IMR-90 (cell line): ENCODE measurements at regions not wholly inside any gene's neighbourhood (a gene's known extent, or its start where the extent isn't known, plus 50 kb on each side); places are given as distances from the start of the nearest gene placed in this dataset.

Experiments
- ATAC-seq: fragments of 200-7000 bp; cut with Tn5 transposase; 2 replicates; pipeline ENCODE4 v1.9.1; 2020; ENCODE audit warnings: low read depth, mild to moderate bottlenecking, moderate library complexity
- BruUV-seq: library from RNA; stranded (reverse); fragments of 400-500 nt; replicated peaks from 2 replicates; lab custom pipeline; 2021; lab: Mats Ljungman, UMichigan
- CTCF ChIA-PET: fragments of 300-600 bp; formaldehyde crosslinking; extraction: SDS; loops from one replicate; lab custom pipeline; 2021; ENCODE audit warnings: antibody characterized with exemption; lab: Yijun Ruan, JAX
- POLR2A ChIA-PET: fragments of 300-600 bp; sonication (Branson Sonifier 250); formaldehyde crosslinking; loops from one replicate; lab custom pipeline; 2022; ENCODE audit warnings: antibody characterized with exemption; ENCODE audit not compliant: unreplicated experiment; lab: Charles Lee
- DNase-seq: peaks from one replicate; pipeline ENCODE4 v3.0.0; 2013
- H2AFZ ChIP-seq: replicated peaks from 2 replicates; pipeline ENCODE3; 2013; ENCODE audit warnings: low read length, mild to moderate bottlenecking; ENCODE audit not compliant: poor library complexity
- H2AK5ac ChIP-seq: 2 replicates; pipeline ENCODE4 v1.6.1; 2013; ENCODE audit warnings: low read depth, low read length, inconsistent platforms
- H2AK9ac ChIP-seq: replicated peaks from 2 replicates; pipeline ENCODE3; 2013; ENCODE audit warnings: mild to moderate bottlenecking, low read depth, low read length, moderate library complexity; ENCODE audit not compliant: poor library complexity
- H2BK120ac ChIP-seq: 2 replicates; pipeline ENCODE4 v1.6.1; 2013; ENCODE audit warnings: low read depth, low read length, inconsistent platforms
- H2BK15ac ChIP-seq: 3 replicates; pipeline ENCODE4 v1.6.1; 2013; ENCODE audit warnings: low read depth, low read length, inconsistent platforms
- H2BK20ac ChIP-seq: 2 replicates; pipeline ENCODE4 v1.6.1; 2013; ENCODE audit warnings: low read depth, mild to moderate bottlenecking, inconsistent platforms, low read length, moderate library complexity
- H2BK5ac ChIP-seq: 2 replicates; pipeline ENCODE4 v1.6.1; 2013; ENCODE audit warnings: mild to moderate bottlenecking, low read depth, low read length, inconsistent platforms; ENCODE audit not compliant: poor library complexity, severe bottlenecking
- H3K14ac ChIP-seq: replicated peaks from 2 replicates; pipeline ENCODE4 v1.6.1; 2013; ENCODE audit warnings: low read depth, low read length, inconsistent platforms
- H3K18ac ChIP-seq: 2 replicates; pipeline ENCODE4 v1.6.1; 2013; ENCODE audit warnings: low read depth, low read length, control low read depth
- H3K23ac ChIP-seq: 2 replicates; pipeline ENCODE4 v1.6.1; 2013; ENCODE audit warnings: low read depth, low read length, inconsistent platforms
- H3K27ac ChIP-seq: 2 replicates; pipeline ENCODE4 v1.5.1; 2013; ENCODE audit warnings: mild to moderate bottlenecking, control low read depth, low read length; ENCODE audit not compliant: insufficient read depth
- H3K27me3 ChIP-seq: 2 replicates; pipeline ENCODE4 v1.6.1; 2013; ENCODE audit warnings: low read length; ENCODE audit not compliant: control insufficient read depth, insufficient read depth
- H3K36me3 ChIP-seq: 2 replicates; pipeline ENCODE4 v1.6.1; 2013; ENCODE audit warnings: low read length, mixed read lengths; ENCODE audit not compliant: control insufficient read depth, insufficient read depth
- H3K4ac ChIP-seq: 2 replicates; pipeline ENCODE4 v1.6.1; 2013; ENCODE audit warnings: low read depth, low read length, inconsistent platforms
- H3K4me1 ChIP-seq: 2 replicates; pipeline ENCODE4 v1.6.1; 2013; ENCODE audit warnings: low read length, mixed read lengths; ENCODE audit not compliant: control insufficient read depth, insufficient read depth
- H3K4me2 ChIP-seq: 2 replicates; pipeline ENCODE4 v1.6.1; 2013; ENCODE audit warnings: low read depth, mild to moderate bottlenecking, control low read depth, low read length, moderate library complexity
- H3K4me3 ChIP-seq: 2 replicates; pipeline ENCODE4 v1.5.1; 2013; ENCODE audit warnings: low read depth, mild to moderate bottlenecking, control low read depth, low read length, moderate library complexity; ENCODE audit not compliant: insufficient read depth
- H3K56ac ChIP-seq: 2 replicates; pipeline ENCODE4 v1.6.1; 2013; ENCODE audit warnings: low read length, inconsistent platforms; ENCODE audit not compliant: insufficient read depth; ENCODE audit errors: extremely low read depth
- H3K79me1 ChIP-seq, 2 experiments: 2 replicates each; pipeline ENCODE4 v1.6.1; 2013; ENCODE audit warnings: low read length in 2 of 2, inconsistent platforms in 1 of 2, low read depth in 1 of 2
- H3K9ac ChIP-seq: 2 replicates; pipeline ENCODE4 v1.6.1; 2013; ENCODE audit warnings: low read depth, low read length, control low read depth
- H3K9me1 ChIP-seq: 2 replicates; pipeline ENCODE4 v1.6.1; 2013; ENCODE audit warnings: low read length, inconsistent platforms; ENCODE audit not compliant: insufficient read depth
- H3K9me3 ChIP-seq: 2 replicates; pipeline ENCODE4 v1.6.1; 2013; ENCODE audit warnings: low read length; ENCODE audit not compliant: control insufficient read depth, insufficient read depth
- H4K20me1 ChIP-seq: 2 replicates; pipeline ENCODE4 v1.6.1; 2013; ENCODE audit warnings: low read length, inconsistent platforms; ENCODE audit not compliant: insufficient read depth
- H4K5ac ChIP-seq: 2 replicates; pipeline ENCODE4 v1.6.1; 2013; ENCODE audit warnings: mild to moderate bottlenecking, low read depth, low read length, control low read depth
- H4K8ac ChIP-seq, 2 experiments: 2 replicates each; pipeline ENCODE4 v1.6.1; 2013; ENCODE audit warnings: low read depth in 2 of 2, low read length in 2 of 2, control low read depth in 1 of 2, inconsistent platforms in 1 of 2
- H4K91ac ChIP-seq: 2 replicates; pipeline ENCODE4 v1.6.1; 2013; ENCODE audit warnings: low read depth, low read length, inconsistent platforms; ENCODE audit not compliant: insufficient read depth
- CEBPB ChIP-seq: IDR thresholded peaks from 2 replicates; pipeline ENCODE4 v1.6.1; 2012; ENCODE audit warnings: low read depth, low read length, improper control_type of control experiment
- CHD1 ChIP-seq: IDR thresholded peaks from 2 replicates; pipeline ENCODE4 v1.6.1; 2012; ENCODE audit warnings: low read depth, low read length, improper control_type of control experiment
- ELK1 ChIP-seq: fragments of 150-350 bp; IDR thresholded peaks from 2 replicates; pipeline ENCODE4 v1.6.1; 2016; ENCODE audit warnings: low read depth, mild to moderate bottlenecking, low read length, moderate library complexity, borderline replicate concordance
- FOS ChIP-seq: fragments of 150-350 bp; IDR thresholded peaks from 2 replicates; pipeline ENCODE4 v1.6.1; 2016; ENCODE audit warnings: low read depth, low read length
- MAFK ChIP-seq: IDR thresholded peaks from 2 replicates; pipeline ENCODE4 v1.6.1; 2012; ENCODE audit warnings: low read depth, low read length, improper control_type of control experiment
- MXI1 ChIP-seq: IDR thresholded peaks from 2 replicates; pipeline ENCODE4 v1.6.1; 2012; ENCODE audit warnings: low read depth, mild to moderate bottlenecking, low read length, moderate library complexity, borderline replicate concordance
- NFE2L2 ChIP-seq: fragments of 150-350 bp; IDR thresholded peaks from 2 replicates; pipeline ENCODE4 v1.6.1; 2016; ENCODE audit warnings: low read depth, mild to moderate bottlenecking, low read length
- POLR2A ChIP-seq: IDR thresholded peaks from 2 replicates; pipeline ENCODE4 v1.6.1; 2012; ENCODE audit warnings: mild to moderate bottlenecking, low read depth, low read length
- RAD21 ChIP-seq: IDR thresholded peaks from 2 replicates; pipeline ENCODE4 v1.6.1; 2012; ENCODE audit warnings: low read length, improper control_type of control experiment
- RFX5 ChIP-seq: IDR thresholded peaks from 2 replicates; pipeline ENCODE4 v1.8.0; 2012; ENCODE audit warnings: low read depth, mild to moderate bottlenecking, low read length, moderate library complexity
- SMC3 ChIP-seq: fragments of 150-350 bp; IDR thresholded peaks from 2 replicates; pipeline ENCODE4 v1.6.1; 2016; ENCODE audit warnings: low read depth, mild to moderate bottlenecking, antibody characterized with exemption, low read length, moderate library complexity
- USF2 ChIP-seq: fragments of 150-350 bp; IDR thresholded peaks from 2 replicates; pipeline ENCODE4 v1.6.1; 2017; ENCODE audit warnings: mild to moderate bottlenecking, antibody characterized with exemption, low read length, low read depth
- WGBS, 2 experiments: methylation state at CpG; one replicate each; pipeline versions ENCODE4 v1.1.5 to v1.1.7; 2013; ENCODE audit warnings: missing lambda C conversion rate in 2 of 2; ENCODE audit not compliant: insufficient read length in 1 of 2; ENCODE audit errors: extremely low coverage in 2 of 2; 5-methylcytosine and 5-hydroxymethylcytosine counted together
- dilution Hi-C: fragments of 300-500 bp; cut with HindIII; formaldehyde crosslinking; loops from one replicate; pipeline ENCODE4 v1.14.3; 2018; ENCODE audit warnings: low sequenced_read_pairs; ENCODE audit not compliant: unreplicated experiment
- in situ Hi-C: fragments of 300-500 bp; cut with MboI; formaldehyde crosslinking; loops from 3 replicates; pipeline ENCODE4 v1.14.3; 2019; ENCODE audit warnings: low sequenced_read_pairs, inconsistent platforms, mixed read lengths
- intact Hi-C: fragments of 100-400 bp; cut with micrococcal nuclease; formaldehyde crosslinking; loops from 2 replicates; pipeline ENCODE4 v1.10.0; 2022

- Histone ChIP-seq H2AK9ac (no peak overlapping the region), H3K14ac (no peak overlapping the region), H3K9me3 (0 out of 2 replicates have a peak, but pooled peaks cover 2% of the 10 kb centered on the region), H3K27ac (no peak overlapping the region), H2AFZ (no peak overlapping the region), H3K36me3 (no peaks in the 10 kb centered on the region), H2BK5ac (no peak overlapping the region), H2BK15ac (no peak overlapping the region), H3K9me1 (no peaks in the 10 kb centered on the region), H4K20me1 (no peaks in the 10 kb centered on the region), H3K18ac (no peak overlapping the region), H4K8ac (no peak overlapping the region), H3K4me2 (no peak overlapping the region), H4K91ac (no peak overlapping the region), H3K4me1 (no peaks in the 10 kb centered on the region), H3K23ac (no peak overlapping the region), H2AK5ac (no peak overlapping the region), H3K4me3 (no peak overlapping the region), H3K4ac (no peak overlapping the region), H3K27me3 (0 out of 2 replicates have a peak, but pooled peaks cover 3% of the 10 kb centered on the region), H2BK20ac (no peak overlapping the region), H3K79me1 (no peaks in the 10 kb centered on the region), H2BK120ac (no peak overlapping the region), H3K56ac (no peak overlapping the region), H4K5ac (no peak overlapping the region), H3K9ac (no peak overlapping the region)
- BruUV-seq = no TSS peak
- no peak for DNase-seq
- ChIA-PET POLR2A (no interaction called here), CTCF (no interaction called here)
- ATAC-seq = no peak
- dilution Hi-C loops (no loop called here), in situ Hi-C loops (no loop called here), intact Hi-C loops (no loop called here)
- TF ChIP-seq RAD21 (no peak), SMC3 (no peak), FOS (no peak), CHD1 (no peak), NFE2L2 (no peak), MAFK (no peak), POLR2A (no peak), CEBPB (no peak), ELK1 (no peak), RFX5 (no peak), MXI1 (no peak), USF2 (no peak)
- no CpG with 5 or more reads among the region's 1 CpG for WGBS, 2 experiments
Observed at GRCh38 chr10:88028072-88028471, 164.6 kb downstream of the PTEN start.
